Colon (tissue), 2 donors: ENCODE measurements at regions not wholly inside any gene's neighbourhood (a gene's known extent, or its start where the extent isn't known, plus 50 kb on each side); places are given as distances from the start of the nearest gene placed in this dataset.

Experiments
- FAIRE-seq: peaks from 2 replicates; lab custom pipeline; 2012; peaks lifted over from hg19 to GRCh38; lab: Jason Lieb, UNC
- donor health status: control.
- donor health status: control.

DNA sequence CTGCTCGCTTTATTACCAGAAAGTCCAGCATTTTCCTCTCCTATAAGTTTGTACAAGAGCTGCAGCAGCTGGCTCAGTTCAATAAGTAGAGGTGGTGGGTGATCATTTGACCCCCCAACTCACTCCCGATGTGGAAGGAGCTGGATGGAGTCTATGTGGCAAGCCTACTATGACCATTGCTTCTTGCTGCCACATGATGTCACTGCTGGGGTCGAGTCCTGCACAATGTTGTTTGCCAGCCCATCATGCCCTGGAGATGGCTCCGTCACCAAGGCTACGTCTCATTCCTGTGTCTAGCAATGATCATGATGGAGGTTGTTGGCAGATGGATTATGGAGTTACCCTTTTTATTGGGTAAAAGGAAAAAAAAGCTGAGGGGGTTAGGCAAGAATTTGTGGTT is 266.3 kb downstream of the PSAT1 start:
- no peak for FAIRE-seq

DNA sequence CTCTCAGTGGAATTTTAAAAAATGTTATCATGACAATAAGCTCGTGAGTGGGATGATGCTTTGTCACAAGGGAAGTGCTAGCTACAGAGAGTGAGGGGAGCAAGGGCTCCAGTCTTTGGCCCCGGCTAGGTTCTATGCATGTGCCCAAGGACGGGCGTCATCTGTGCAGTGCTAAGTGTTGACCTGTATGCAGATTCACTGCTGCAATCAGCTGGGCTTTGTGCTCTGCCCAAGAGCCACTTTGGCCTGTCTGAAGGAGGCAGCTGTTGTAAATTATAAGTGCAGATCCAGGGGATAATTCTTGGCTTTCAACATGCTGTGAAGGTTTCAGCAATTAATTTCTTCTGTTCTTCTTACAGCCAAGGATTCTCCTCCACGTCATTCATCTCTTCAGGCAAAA is 268.6 kb downstream of the PSAT1 start:
- no peak for FAIRE-seq

DNA sequence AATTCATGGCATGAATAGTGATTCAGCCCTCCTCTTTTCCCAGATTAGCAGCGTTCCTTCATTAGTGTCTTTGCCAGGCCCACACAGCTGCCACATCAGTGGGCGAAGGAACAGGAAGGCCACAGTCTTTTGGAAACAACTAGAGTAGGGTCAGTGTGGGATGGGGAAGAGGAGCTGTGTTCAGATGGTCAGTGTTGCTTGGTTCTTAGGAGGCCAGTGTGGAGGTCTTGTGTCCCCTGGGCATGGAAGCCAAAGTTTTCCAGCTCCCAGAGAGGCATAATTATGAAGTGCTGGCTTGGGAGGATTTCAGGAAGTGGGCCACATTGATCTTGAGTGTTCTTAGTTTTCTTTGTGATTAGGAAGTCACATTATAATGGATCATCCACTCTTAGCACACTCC is 269.6 kb downstream of the PSAT1 start:
- no peak for FAIRE-seq

DNA sequence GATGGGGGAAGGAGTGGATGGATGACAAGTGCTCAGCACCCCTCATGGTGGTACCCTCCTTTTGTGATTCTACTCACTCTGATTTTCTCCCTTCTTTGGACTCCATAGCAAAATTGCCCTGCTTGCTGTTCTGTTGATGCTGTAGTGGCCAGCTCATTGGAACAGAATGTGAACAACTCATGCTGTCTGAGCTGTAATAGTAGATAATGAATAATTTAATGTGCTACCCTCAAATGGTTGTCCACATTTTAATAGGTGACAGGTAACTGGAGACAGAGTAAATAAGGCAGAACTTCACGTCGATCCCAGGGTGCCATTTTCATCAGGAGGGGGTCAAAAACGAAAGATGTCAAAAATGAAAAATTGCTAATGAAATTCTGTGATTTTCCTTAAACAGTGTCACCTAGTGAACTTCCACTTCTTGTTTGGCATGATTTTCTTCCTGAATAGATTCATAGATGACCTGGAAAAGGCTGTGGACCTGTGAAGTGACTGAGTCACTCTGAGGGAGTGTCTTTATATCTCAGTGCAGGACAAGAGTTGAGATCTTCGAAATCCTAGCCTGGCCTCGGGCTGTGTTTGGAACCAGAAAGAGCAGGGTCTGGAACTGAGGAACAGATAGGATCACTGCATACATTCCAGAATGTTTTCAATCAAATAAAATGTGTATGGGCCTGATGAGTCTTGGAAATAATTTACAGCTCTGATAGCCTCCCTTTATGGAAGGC is 270.2 kb downstream of the PSAT1 start:
- no peak for FAIRE-seq

DNA sequence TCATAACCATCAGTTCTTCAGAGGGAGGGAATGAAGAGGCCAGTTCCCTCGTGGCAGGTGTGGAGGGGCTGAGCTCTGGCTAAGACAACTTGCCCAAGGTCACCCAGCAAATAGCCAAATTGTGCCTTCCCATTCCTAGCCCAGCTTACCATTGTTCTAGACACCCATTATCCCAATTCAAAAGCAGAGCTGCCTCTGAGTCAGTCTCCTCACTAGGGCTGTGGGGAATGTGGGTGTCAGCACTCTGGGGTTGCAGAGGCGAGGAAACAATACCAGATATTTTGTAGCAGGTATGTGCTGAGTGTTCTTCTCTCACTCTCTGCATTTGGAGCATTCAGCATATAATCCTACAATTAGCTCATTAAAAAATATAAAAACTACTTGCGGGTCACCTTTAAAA is 270.8 kb downstream of the PSAT1 start:
- no peak for FAIRE-seq

DNA sequence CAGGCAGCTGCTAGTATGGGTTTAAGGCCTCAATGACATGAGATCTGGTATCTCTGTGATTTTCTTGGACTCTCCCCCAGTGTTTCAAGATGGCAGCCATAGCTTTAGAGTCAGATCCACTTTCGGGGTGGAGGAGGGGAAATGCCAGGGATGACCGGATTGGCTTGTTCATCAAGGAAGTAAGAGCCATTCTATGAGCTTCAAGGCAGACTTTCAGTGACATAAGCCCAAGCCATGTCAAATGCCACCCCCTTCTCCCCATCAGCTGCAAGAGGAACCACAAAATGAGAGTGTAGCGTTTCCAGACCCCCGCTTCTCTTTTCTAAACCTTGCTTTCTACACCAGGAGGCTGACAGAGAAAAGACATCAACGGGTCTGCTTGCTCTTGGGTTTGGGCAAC is 271.8 kb downstream of the PSAT1 start:
- no peak for FAIRE-seq

DNA sequence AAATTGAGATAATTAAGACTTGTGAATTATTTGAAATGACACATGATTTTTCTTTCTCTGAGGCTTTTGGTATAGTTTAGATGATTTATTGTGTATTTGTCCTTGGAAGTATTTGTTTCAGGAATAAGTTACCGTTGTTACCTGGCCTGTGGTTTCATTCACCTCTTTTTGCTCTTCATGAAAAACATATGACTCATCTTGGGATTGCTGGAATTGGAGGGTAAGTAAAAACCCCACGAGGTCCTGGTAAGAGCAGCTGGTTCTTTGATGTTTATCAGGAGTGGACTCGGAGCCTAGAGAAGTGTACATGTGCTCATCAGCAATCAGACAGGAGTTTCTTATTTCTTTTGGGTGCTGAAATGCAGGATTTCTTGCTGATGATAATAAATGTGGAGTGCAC is 275.3 kb downstream of the PSAT1 start:
- no peak for FAIRE-seq

DNA sequence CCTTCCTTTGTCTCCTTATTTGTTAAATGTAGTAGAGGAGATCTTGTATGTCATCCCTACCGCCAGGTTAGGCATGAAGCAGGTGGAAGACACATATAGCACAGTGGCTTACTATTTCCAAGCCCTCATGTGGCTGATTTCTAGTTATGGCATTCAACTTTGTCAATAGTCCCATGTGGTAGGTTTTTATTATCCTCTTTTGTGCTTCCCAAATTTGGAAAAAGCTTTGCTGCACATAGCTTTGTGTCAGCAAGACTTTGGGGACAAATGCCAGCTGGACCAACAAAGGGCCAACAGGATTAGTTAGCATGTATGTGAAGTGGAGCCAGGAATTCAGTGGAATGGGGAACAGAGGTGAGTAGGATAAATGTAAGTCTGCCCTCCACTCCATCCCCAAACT is 276.3 kb downstream of the PSAT1 start:
- no peak for FAIRE-seq

DNA sequence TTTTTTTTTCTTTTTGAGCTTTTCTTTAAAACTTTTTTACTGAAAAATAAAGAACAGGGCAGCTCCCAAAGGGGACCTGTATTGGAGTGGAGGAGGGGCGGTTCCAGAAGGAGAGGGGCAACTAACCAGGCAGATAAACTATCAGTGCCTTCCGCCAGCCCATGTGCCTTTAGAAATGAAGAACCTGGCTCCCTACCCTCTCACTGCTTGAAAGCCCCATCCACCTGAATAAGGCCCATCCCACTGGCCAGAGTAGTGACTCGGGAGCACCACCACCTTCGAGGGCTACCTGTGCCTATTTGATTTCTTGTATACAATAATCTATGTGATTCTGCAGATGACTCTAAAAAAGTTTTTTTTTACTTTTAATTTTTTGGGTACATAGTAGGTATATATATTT is 276.7 kb downstream of the PSAT1 start:
- no peak for FAIRE-seq

DNA sequence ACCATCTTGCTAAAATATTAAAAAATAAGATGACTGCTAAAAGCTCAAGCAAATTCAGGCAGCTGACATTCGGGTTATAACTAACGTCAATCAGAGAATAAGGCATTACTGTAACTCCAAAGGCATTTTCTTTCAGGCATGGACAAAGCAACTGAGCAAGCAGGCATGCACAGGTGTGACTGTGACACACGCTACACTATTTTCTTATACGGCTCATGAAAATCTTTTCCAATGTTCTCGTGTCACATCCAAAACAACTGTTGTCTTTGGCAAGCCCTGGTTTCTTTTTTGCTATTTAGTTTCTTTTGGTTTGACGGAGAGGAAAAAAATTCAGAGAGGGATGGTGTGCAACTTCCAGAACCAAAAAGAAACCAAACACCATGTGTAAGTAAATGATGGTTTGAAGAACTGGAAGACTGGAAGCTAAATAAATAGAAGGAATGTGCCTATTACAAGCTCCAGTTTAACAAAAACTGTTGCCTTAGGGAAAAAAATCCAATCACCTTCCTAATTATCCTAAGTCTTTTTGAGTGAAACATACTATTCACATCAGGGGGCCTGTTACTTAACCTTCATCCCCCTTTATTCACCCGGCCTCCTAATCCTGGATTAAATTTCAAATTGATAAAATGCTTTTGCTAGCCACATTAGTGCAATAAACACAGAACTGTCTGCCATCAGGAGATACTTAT is 277.6 kb downstream of the PSAT1 start:
- no peak for FAIRE-seq

DNA sequence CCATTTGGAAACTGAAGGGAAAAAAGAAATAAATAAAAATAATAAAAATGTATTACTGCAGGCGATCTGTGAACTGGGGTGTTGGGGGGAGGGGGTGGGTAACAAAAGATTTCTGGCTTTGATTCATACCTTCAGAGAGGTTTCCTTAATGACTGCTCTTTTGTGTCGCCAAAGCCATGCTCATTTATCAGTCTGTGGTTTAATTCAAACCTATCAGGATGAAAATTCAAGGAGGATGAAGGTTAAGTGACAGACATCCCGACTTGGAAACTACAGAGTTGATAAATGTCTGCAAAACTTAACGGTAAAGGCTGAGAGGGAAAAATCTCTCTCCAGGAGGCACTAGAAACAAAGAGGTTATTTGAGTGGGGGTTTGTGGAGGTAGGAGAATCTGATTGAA is 278.2 kb downstream of the PSAT1 start:
- no peak for FAIRE-seq

DNA sequence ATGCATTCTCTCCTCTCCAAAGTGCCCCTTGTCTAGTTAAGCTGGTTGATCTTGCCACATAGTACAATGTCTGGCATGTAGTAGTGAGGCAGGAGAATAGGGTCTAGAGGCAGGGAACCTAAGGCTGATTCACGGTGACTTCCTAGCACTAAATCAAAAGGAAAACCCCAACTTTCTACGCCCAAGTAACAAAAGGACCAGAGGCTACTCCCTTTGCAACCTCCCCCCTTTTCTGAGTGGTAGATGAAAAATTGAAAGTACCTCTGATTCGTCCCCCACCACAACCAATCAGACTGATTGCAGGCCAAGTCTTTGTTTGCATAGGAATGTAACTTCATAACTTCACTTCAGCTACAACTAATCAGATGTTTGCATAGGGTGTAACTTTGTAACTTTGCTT is 278.8 kb downstream of the PSAT1 start:
- FAIRE-seq: no peak

DNA sequence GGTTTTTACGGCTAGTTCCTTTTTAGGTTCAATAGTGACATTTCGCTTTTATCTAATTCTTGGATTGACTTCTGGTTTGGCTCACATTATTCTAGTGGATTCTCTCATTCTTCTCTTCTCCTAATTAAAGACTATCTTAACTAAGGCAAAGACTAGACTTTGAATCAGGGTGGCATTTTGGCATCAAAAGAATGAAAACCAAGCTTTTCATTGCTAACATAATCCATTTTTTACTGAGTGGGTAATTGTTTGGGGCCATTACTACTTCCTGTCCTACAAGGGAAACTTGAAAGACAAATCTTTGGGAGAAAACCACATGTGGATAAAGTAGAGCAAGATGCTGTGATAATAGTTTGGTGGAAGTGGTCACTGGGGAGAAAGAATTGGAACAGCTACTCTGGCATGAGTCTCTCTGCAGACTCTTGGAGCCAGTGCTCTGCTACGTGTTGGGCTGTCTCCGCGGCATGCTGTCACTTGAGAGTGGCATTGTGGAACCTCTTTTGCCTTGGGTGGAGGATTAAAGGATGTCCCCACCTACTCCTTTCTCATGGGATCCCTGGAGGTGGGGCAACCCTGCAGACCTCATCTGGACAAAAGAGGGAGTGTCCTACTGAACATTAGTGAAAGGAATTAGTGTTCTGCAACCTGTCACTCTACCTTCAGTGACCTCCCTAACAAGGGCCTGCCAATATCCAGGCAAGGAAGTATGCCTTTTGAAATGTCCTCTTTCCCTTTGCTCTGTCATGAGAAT is 280.4 kb downstream of the PSAT1 start:
- FAIRE-seq: no peak

DNA sequence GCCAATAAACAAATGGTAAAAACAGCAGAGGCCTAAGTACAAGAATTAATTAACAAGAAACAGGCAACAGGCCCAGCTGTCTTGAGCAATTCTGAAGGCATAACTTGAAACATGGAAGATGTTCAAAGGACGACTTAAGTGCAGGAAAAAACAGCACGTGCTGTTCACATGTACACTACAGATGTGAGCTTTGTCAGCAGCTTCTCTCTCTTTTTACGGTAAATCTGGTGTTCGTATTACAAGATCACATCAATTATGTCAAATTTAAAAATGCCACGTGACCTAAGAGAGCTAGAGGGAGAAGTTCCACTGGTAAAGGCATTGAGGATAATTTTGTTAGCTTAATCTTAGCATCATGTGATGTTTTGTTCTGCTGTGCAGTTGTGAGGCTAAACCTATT is 281.1 kb downstream of the PSAT1 start:
- no peak for FAIRE-seq

DNA sequence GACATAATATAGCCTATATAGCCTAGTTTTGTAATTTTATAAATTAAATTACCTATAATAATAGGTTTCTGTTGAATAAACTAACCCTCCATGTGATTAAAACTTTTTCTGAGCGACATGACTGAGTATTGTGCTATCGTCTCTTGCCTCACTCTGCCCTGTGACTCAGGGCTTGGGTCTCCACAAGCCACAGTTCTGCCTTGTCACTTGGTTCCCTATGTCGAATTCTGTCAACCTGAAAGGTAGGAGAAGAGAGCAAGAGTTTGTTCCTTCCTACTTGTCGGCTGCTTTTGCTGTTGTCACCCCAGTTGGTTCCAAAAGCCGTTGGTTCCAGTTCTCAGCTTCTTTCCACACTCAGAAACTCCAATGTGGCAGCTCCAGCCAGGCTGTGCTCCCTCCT is 285.9 kb downstream of the PSAT1 start:
- FAIRE-seq: no peak

DNA sequence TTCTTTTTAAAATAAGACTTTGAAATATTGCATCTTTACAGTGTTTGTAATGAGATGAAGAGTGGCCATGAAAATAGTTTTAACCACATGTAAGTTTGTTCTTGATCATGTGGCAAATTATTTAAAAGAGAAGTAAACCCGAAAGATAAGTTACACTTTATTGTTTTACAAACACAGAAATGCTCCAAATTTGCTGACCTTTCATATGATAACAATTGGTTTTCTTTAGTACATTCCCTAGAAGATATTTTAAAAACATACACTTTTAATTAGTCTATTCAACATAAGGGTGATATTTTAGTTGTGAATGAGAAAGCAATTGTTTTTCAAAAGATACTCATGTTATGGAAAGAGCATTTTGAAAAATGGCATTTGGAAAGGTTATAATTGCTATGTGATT is 287.7 kb downstream of the PSAT1 start:
- FAIRE-seq: no peak

DNA sequence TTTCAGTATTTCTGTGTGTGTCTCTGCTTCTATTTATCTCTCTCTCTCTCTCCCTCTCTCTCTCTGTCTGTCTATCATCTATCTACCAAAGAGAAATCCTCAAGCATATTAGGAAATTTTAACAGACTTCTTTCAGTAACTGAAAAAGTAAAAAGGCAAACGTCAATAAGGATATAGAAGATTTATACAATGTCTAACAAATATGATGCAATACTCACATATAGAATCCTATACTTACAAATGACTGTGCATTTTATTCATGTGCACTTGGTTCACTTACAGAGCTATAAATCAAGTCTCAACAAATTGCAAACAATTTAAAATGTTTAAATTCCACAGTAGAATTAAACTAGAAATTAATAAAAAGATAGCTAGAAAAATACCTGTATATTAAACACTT is 289.0 kb downstream of the PSAT1 start:
- FAIRE-seq: no peak

DNA sequence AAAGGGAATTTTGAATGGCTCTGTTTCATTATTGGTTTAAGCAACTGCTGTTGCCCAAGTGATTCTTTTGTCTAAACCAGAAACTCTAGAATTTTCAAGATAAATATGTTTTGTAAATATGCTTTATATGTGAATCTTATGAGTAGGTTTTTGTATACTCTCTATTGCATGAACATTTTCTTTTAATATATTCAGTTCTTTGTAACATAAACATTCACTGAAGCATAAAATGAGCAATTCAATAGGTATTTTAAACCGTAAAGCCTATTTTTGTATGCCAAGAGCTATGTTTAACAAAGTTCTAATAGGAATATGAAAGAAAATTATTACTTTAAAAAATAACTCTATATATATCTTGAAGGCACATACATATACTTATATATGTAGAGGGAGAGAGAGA is 293.1 kb downstream of the PSAT1 start:
- FAIRE-seq: no peak

DNA sequence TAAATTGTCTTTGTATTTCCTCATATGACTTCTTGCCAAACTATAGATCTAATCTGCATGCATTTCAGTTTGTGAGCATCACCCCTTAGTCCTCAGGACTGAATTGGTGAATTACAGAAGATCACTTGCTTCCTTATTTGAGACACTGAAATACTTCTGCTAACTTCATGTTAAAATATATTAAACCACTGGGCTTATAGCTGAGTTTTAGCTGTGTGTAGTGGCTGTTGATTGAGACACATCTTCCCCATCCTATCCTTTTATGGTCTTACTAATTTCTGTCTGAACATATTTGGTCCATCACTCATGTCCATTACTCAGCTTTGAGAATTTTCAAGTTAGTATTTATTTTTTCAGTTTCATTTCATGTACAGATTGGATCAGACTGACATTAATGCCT is 295.9 kb downstream of the PSAT1 start:
- no peak for FAIRE-seq

DNA sequence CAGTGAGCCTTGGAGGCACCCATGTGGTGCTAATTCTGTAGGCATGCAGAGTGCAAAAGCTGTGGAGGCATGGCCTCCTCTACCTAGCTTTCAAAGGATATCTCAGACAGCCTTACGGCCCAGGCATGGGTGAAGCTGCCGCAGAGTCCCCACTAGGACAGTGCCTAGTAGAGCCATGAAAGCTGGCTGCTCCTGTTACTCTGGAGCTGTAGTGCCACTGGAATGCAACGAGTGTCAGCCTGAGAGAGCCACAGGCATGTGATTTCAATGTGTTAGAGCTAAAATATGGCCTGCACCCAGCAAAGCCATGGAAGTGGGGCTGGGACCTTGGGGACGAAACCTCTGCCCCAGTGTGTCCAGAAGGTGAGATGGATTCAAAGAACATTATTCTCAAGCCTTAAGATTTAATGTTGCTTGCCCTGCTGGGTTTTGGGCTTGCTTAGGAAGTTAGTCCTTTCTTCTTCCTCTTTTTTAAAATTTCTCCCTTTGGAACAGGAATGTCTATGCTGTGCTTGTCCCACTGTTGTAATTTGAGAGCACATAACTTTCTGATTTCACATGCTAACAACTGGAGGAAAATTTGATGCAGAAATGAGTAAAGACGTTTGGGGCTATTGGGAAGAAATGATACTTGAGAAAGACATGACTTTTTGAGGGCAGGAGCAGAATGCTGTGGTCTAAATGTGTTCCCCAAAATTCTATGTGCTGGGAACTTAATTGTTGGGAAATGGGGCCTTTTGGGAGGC is 298.4 kb downstream of the PSAT1 start:
- FAIRE-seq: no peak

DNA sequence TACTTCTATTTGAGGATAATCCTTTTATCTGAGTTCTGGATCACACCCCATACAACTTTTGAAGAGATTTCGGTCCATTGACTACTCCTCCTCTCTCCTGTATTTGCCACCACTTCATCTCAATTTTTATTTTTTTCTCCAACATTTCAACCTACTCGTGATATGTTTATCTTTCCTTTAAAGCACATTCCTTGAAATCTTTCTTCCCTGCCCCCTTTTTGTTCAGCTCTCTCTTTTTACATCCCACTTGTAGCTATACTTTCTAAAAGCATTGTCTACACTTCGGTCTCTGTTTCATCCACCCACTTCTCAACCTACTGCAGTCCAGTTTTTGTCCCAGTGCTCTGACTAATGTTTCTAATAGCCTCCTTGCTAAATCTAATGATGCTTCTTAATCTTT is 299.4 kb downstream of the PSAT1 start:
- FAIRE-seq: no peak

DNA sequence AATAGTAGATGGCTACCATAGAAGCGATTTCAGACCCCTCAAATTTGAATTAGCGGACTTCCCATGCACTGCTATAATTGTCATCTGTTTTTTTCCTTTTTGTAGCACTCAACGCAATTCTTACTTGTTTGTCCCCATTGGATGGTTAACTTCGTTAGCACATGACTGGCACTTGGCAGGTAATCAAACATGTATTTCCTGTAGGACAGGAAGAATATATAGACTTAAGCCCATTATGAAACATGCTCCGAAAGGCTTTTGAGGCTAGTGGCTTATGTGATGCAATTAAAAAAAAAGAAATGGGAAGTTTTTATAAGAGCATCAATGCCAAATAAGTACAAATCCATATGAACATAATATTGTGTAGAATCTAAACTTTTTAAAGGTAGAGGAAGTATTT is 301.2 kb downstream of the PSAT1 start:
- FAIRE-seq: no peak

DNA sequence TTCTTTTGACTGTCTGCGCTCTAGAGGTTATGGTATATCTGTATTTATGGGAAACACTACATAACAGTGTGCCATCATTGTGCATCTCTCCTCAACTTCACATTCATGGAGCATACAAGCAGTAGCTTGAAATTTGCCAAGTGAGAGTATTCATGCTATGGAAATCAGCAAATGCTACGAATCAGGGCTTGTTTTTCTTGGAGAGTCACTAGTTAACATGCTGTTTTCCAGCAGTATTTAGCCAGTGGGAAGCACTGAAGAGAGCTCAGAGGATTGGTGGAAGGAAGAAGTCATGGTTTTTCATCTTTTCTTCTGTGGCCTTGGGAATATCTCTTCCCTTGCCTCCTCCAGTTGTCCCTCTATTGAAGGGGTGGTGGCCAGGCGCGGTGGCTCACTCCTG is 303.0 kb downstream of the PSAT1 start:
- FAIRE-seq: no peak
